ENCODE measurements at regions not wholly inside any gene's neighbourhood (a gene's known extent, or its start where the extent isn't known, plus 50 kb on each side); places are given as distances from the start of the nearest gene placed in this dataset.
A peak's percentile ranks its signal among the peaks of the same experiment; 100 is the strongest.

- no peak for DNase-seq (ENCODE audit: low read depth)
- in situ Hi-C loops (cut with HindIII; ENCODE audit: low sequenced_read_pairs): no loop called here
- no peak for TF ChIP-seq CTCF (IDR thresholded peaks at IDR 0.05; ENCODE audit: low read depth, low read length, missing control alignments)
- H3K4me3 ChIP-seq (ENCODE audit: low read depth, low read length): no peak overlapping the region
Measured at GRCh38 chr3:197373096-197373495, 74.7 kb upstream of the DLG1 start.

- peak; percentile 83 for DNase-seq (ENCODE audit: low read depth)
- in situ Hi-C loops (cut with HindIII; ENCODE audit: low sequenced_read_pairs): no loop called here
- H3K4me3 ChIP-seq (ENCODE audit: low read depth, low read length): no peak overlapping the region
- no peak for TF ChIP-seq CTCF (IDR thresholded peaks at IDR 0.05; ENCODE audit: low read depth, low read length, missing control alignments)
Measured at GRCh38 chr3:197372047-197372661, 73.7 kb upstream of the DLG1 start.

GRCh38 chr3:197371591-197372046 lies 73.2 kb upstream of the DLG1 start:
- in situ Hi-C loops (cut with HindIII; ENCODE audit: low sequenced_read_pairs): no loop called here
- no peak for DNase-seq (ENCODE audit: low read depth)
- no peak overlapping the region for H3K4me3 ChIP-seq (ENCODE audit: low read depth, low read length)
- TF ChIP-seq CTCF (IDR thresholded peaks at IDR 0.05; ENCODE audit: low read depth, low read length, missing control alignments): no peak

GRCh38 chr3:197369545-197369944 lies 71.1 kb upstream of the DLG1 start:
- no peak for DNase-seq (ENCODE audit: low read depth)
- TF ChIP-seq CTCF (IDR thresholded peaks at IDR 0.05; ENCODE audit: low read depth, low read length, missing control alignments): no peak
- H3K4me3 ChIP-seq (ENCODE audit: low read depth, low read length): no peak overlapping the region
- in situ Hi-C loops (cut with HindIII; ENCODE audit: low sequenced_read_pairs): no loop called here

- TF ChIP-seq CTCF (IDR thresholded peaks at IDR 0.05; ENCODE audit: low read depth, low read length, missing control alignments): no peak
- in situ Hi-C loops (cut with HindIII; ENCODE audit: low sequenced_read_pairs): no loop called here
- no peak for DNase-seq (ENCODE audit: low read depth)
Measured at GRCh38 chr3:197368821-197369220, 70.4 kb upstream of the DLG1 start.

GRCh38 chr3:197368330-197368729 lies 69.9 kb upstream of the DLG1 start:
- DNase-seq (ENCODE audit: low read depth): no peak
- TF ChIP-seq CTCF (IDR thresholded peaks at IDR 0.05; ENCODE audit: low read depth, low read length, missing control alignments): no peak
- no peak overlapping the region for H3K4me3 ChIP-seq (ENCODE audit: low read depth, low read length)
- in situ Hi-C loops (cut with HindIII; ENCODE audit: low sequenced_read_pairs): no loop called here

More at GRCh38 chr3:197368821-197369220, 70.4 kb upstream of the DLG1 start:
- H3K4me3 ChIP-seq (ENCODE audit: low read depth, low read length): no peak overlapping the region

All from astrocyte of the cerebellum (primary cell).